GM12873 (cell line): ENCODE measurements at regions not wholly inside any gene's neighbourhood (a gene's known extent, or its start where the extent isn't known, plus 50 kb on each side); places are given as distances from the start of the nearest gene placed in this dataset.

Experiments
- TF ChIP-seq, protein P1 (sequence below): IDR thresholded peaks from 2 replicates; pipeline ENCODE4 v1.5.1; 2012; ENCODE audit warnings: low read depth, mild to moderate bottlenecking, moderate library complexity, low read length, control low read depth; ENCODE audit not compliant: insufficient read depth; ENCODE audit errors: missing control alignments

DNA sequence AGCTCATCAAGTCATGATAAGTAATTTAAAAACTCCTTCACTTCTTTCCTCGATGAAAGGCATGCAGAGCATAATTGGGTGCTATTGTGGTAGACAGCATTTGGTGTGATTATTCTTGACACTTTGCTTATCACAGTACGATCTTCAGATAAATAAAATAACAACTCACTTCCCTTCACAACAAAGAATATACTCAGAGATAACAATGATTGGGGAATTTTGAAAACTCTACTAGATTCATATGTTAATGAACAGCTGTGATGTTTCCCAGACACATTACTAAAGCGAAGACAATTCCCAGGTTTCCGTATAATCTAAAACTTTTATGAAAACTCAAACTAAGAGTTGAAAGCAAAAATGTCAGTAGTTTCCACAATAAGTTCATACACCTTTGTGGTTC lies 670.6 kb upstream of the EPHA7 start:
- TF ChIP-seq, protein P1, sequence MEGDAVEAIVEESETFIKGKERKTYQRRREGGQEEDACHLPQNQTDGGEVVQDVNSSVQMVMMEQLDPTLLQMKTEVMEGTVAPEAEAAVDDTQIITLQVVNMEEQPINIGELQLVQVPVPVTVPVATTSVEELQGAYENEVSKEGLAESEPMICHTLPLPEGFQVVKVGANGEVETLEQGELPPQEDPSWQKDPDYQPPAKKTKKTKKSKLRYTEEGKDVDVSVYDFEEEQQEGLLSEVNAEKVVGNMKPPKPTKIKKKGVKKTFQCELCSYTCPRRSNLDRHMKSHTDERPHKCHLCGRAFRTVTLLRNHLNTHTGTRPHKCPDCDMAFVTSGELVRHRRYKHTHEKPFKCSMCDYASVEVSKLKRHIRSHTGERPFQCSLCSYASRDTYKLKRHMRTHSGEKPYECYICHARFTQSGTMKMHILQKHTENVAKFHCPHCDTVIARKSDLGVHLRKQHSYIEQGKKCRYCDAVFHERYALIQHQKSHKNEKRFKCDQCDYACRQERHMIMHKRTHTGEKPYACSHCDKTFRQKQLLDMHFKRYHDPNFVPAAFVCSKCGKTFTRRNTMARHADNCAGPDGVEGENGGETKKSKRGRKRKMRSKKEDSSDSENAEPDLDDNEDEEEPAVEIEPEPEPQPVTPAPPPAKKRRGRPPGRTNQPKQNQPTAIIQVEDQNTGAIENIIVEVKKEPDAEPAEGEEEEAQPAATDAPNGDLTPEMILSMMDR: no peak

DNA sequence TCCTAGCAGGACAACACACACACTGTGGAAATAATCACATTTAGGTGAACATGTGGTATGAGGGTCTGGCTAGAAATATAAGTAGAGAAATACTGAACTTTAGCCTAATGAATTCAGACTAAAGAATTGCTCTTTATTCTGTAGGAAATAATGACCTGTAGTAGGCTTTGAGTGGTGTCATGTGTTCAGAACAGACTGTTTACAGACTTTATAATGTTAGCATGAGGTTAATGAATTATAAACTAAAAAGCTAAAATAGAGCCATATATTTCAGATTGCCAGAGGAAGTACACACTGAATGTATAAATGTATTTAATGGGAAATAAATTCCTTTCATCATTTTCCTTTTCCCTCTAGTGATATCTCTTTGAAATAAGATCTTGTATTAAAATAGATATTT lies 669.5 kb upstream of the EPHA7 start:
- TF ChIP-seq, protein P1: no peak

DNA sequence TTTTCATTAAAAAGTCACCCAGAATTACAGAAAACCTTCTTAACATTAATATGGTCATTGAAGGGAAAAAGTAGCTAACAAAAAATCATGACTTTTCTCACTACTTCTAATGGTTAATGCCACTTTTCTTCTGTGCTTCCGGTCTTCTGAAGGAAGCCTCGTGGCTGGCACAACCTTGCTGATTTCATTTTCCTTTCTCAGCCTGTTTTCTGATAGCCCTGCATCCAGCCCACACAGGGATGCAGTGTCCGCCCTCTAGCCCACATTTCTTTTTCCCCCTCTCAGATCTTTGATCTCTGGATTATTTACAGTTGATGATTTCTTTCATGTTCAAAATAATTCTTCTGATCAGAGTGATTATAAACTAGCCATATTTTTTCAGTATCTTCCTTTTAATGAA lies 655.4 kb upstream of the EPHA7 start:
- TF ChIP-seq, protein P1: no peak

DNA sequence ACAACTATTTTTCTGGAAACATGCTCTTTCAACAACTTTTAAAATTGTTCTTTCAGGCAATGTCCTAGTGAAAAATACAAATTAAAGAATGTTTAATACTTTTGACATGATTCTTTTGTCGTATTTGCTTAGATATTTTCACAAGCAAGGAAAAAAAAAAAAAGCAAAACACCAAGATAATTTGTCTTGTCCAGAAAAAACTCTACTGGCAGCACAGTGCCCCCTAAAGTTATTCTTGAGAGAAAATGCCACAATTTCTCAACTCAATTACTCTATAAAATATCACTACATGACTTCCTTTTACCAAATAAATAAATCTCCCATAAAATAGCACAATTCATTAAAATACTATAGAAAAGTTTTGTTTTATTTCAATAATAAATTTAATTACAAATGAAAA lies 652.5 kb upstream of the EPHA7 start:
- TF ChIP-seq, protein P1: no peak

DNA sequence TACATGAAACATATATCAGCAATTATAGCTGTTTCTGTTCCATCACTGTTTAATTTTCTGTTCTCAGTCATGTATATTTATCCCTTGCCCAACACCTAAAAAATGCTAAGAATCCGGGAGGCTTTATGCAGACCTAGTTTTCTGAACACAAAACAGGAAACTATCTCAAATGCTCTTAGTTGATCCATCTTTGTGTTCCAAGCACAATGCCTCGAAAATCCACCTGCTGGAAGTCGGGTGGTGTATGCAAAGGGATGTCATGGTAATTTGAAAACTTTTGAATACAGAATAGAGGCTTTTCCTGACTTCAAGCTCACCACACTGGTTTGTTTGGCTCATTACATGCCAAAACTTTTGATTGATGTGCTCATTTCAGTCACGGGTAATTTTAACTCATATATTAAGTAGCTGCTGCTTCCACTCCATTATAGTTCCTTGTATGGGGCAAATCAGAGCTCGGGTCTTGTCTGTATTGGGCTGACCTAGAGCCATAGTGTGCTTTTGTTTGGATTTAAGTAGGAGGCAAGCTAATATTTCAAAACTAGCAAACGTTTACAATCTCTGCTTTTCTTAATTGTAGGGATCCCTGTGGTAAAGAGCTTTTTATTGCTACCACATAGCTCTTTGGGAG lies 646.5 kb upstream of the EPHA7 start:
- TF ChIP-seq, protein P1: no peak

DNA sequence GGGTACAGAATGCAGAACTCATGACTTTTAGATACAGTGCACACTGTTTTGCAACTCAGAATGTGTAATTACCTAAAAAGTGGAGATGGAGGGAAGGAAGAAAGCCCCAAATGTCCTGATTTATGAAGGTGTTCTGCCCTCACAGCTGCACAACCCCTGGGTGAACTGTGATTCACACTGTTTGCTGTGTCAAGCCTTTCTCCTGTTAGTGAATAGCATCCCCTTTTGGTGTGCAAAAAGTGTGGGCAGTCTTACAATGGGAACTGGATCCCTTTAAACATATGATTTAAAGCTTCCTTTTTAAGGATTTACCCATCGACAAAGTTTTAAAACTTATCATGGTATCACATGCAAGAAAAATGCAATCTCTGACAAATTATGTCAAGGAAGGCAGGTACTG lies 633.4 kb upstream of the EPHA7 start:
- TF ChIP-seq, protein P1: no peak

DNA sequence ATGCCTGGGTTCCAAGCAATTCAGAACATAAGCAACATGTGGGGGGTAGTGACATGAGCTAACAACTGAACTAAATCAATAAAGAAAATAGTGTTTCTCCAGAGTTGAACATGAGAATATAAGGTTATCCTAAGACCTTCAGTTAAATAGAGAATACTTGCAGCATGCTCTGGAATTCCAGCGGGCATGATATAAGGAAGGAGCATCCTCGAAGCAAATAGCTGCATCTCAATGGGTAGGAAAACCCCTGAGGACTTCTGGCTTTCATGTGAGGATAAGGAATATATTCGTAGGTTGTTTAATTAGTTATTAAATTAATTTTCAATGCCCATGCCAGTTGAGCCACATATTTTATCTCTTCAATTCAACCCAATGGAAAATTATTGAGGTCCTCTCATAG lies 631.2 kb upstream of the EPHA7 start:
- TF ChIP-seq, protein P1: no peak
